ENCODE measurements at regions not wholly inside any gene's neighbourhood (a gene's known extent, or its start where the extent isn't known, plus 50 kb on each side); places are given as distances from the start of the nearest gene placed in this dataset.

DNA sequence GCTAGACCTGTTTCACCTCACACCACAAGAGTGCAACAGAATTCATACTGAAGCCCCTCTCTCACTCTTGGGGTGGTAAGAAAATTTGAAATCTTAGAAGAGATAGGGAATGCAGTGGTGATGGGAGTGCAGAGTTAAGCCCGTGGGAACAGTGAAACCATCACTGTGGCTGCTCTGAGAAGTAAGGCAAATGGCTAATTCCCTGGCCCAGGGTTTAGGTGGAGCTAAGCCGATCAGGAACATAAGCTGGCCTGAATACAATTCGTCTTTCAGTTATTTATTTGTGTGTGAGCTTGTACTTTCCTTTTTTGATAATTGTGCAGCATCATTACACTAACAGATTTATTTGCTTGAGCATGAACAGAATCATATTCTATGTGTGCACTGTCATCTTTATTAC lies 1070.6 kb downstream of the STPG2 start:
- H2BK20ac ChIP-seq (ENCODE audit: low read depth, low read length), result no peak overlapping the region
- no peak overlapping the region for H3K18ac ChIP-seq (ENCODE audit: low read depth, low read length)
- in situ Hi-C loops (cut with MboI; ENCODE audit: low sequenced_read_pairs) (no loop called here), dilution Hi-C loops (cut with HindIII; ENCODE audit: low sequenced_read_pairs, unreplicated experiment) (no loop called here), intact Hi-C loops (cut with micrococcal nuclease) (loop anchor here (10.0 kb wide), 1 partner anchor 682 kb away; no protein-coding TSS in a partner anchor)
- no peak for ATAC-seq (ENCODE audit: low read depth)
- ChIA-PET POLR2A (ENCODE audit: unreplicated experiment) (no interaction called here), CTCF (no interaction called here)
- no peak overlapping the region for H3K14ac ChIP-seq (replicated peaks; ENCODE audit: low read depth, low read length)
- no peak overlapping the region for H3K23ac ChIP-seq (ENCODE audit: low read depth, low read length)
- H2BK15ac ChIP-seq (ENCODE audit: low read depth, low read length), result no peak overlapping the region
- no peak for DNase-seq
- H3K4ac ChIP-seq (ENCODE audit: low read depth, low read length), result no peak overlapping the region
- no peaks in the 10 kb centered on the region for H3K36me3 ChIP-seq (ENCODE audit: control insufficient read depth, insufficient read depth, low read length)
- no peak overlapping the region for H2AK5ac ChIP-seq (ENCODE audit: low read depth, low read length)
- no peaks in the 10 kb centered on the region for H3K4me1 ChIP-seq (ENCODE audit: control insufficient read depth, insufficient read depth, low read length)
- H3K27ac ChIP-seq (ENCODE audit: insufficient read depth, low read length), result no peak overlapping the region
- peaks cover 8% of the 10 kb centered on the region for H3K9me3 ChIP-seq (ENCODE audit: control insufficient read depth, insufficient read depth, low read length)
- no peak overlapping the region for H4K5ac ChIP-seq (ENCODE audit: low read depth, low read length)
- no peak overlapping the region for H3K4me2 ChIP-seq (ENCODE audit: low read depth, low read length)
- WGBS, 2 experiments (ENCODE audit: extremely low coverage in 2 of 2, insufficient read length in 1 of 2), result 0% methylated on average over 1 of the region's 3 CpGs; no CpG with 5 or more reads in 1 of the 2 experiments
- H3K27me3 ChIP-seq (ENCODE audit: control insufficient read depth, insufficient read depth, low read length), result no peaks in the 10 kb centered on the region
- TF ChIP-seq MAFK (IDR thresholded peaks at IDR 0.05; ENCODE audit: low read depth, low read length), result no peak
- no peak for TF ChIP-seq CEBPB (IDR thresholded peaks at IDR 0.05; ENCODE audit: low read depth, low read length)
- no peak for TF ChIP-seq POLR2A (IDR thresholded peaks at IDR 0.05; ENCODE audit: low read depth, low read length)
- TF ChIP-seq, protein P1, sequence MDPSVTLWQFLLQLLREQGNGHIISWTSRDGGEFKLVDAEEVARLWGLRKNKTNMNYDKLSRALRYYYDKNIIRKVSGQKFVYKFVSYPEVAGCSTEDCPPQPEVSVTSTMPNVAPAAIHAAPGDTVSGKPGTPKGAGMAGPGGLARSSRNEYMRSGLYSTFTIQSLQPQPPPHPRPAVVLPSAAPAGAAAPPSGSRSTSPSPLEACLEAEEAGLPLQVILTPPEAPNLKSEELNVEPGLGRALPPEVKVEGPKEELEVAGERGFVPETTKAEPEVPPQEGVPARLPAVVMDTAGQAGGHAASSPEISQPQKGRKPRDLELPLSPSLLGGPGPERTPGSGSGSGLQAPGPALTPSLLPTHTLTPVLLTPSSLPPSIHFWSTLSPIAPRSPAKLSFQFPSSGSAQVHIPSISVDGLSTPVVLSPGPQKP (IDR thresholded peaks at IDR 0.05; ENCODE audit: borderline replicate concordance, low read depth, low read length), result no peak
- TF ChIP-seq, protein P2, sequence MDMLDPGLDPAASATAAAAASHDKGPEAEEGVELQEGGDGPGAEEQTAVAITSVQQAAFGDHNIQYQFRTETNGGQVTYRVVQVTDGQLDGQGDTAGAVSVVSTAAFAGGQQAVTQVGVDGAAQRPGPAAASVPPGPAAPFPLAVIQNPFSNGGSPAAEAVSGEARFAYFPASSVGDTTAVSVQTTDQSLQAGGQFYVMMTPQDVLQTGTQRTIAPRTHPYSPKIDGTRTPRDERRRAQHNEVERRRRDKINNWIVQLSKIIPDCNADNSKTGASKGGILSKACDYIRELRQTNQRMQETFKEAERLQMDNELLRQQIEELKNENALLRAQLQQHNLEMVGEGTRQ (IDR thresholded peaks at IDR 0.05; ENCODE audit: low read depth, low read length), result no peak
- no peak for TF ChIP-seq CHD1 (IDR thresholded peaks at IDR 0.05; ENCODE audit: low read depth, low read length)
- no peak for TF ChIP-seq SMC3 (IDR thresholded peaks at IDR 0.05; ENCODE audit: low read depth, low read length)
- H3K79me1 ChIP-seq (ENCODE audit: low read depth in 1 of 2, low read length in 2 of 2), result no peaks in the 10 kb centered on the region
- no TSS peak for BruUV-seq (replicated peaks)
- no peaks in the 10 kb centered on the region for H3K9me1 ChIP-seq (ENCODE audit: insufficient read depth, low read length)
- H4K91ac ChIP-seq (ENCODE audit: insufficient read depth, low read depth, low read length), result no peak overlapping the region
- no peak overlapping the region for H3K56ac ChIP-seq (ENCODE audit: extremely low read depth, insufficient read depth, low read length)
- no peaks in the 10 kb centered on the region for H4K20me1 ChIP-seq (ENCODE audit: insufficient read depth, low read length)
- no peak overlapping the region for H2AFZ ChIP-seq (replicated peaks; ENCODE audit: low read length, poor library complexity)
- H2BK5ac ChIP-seq (ENCODE audit: low read depth, low read length, poor library complexity, severe bottlenecking), result no peak overlapping the region
- no peak overlapping the region for H2AK9ac ChIP-seq (replicated peaks; ENCODE audit: low read depth, low read length, poor library complexity)
- no peak overlapping the region for H4K8ac ChIP-seq (ENCODE audit: low read depth in 2 of 2, low read length in 2 of 2)
- H3K9ac ChIP-seq (ENCODE audit: low read depth, low read length), result no peak overlapping the region
- H3K4me3 ChIP-seq (ENCODE audit: insufficient read depth, low read depth, low read length), result no peak overlapping the region
- H2BK120ac ChIP-seq (ENCODE audit: low read depth, low read length), result no peak overlapping the region
